Coronary artery (tissue), 2 donors: ENCODE measurements at regions not wholly inside any gene's neighbourhood (a gene's known extent, or its start where the extent isn't known, plus 50 kb on each side); places are given as distances from the start of the nearest gene placed in this dataset.

Experiments used
- DNase-seq: peaks from one replicate; pipeline ENCODE4 v3.0.0-alpha.2; 2017; ENCODE audit warnings: low spot score
- H3K27ac ChIP-seq, 2 donors: fragments of 200-600 bp; sonication (generic); one replicate each; pipeline ENCODE4 v1.5.1; 2016 to 2019
- H3K4me3 ChIP-seq: fragments of 200-600 bp; sonication (generic); 2 replicates; pipeline ENCODE4 v1.5.1; 2016; ENCODE audit warnings: mild to moderate bottlenecking, moderate library complexity
- TF ChIP-seq, protein P1 (sequence below): fragments of 200-600 bp; sonication (generic); IDR thresholded peaks from one replicate; pipeline ENCODE4 v1.5.1; 2019; ENCODE audit warnings: antibody characterized with exemption

DNA sequence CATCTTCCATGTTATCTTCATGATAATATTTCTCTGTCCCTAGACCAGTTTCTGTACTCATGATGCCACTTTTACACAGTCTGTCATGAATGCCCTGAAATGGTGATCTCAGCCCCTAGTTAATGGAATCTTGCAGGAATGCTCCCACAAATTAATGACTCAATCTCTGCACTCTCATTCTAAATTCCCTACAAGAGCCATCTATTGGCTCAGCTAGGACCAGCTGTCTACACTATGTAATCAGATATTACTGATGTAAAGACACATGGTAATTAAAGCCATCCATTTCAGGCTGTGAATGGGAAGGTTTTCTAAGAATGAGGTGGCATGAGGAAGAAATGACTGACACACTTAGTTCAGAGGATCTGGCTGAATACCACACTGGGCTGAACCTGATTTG is 199.1 kb upstream of the KCND3 start:
- Histone ChIP-seq H3K27ac (no peak overlapping the region), H3K4me3 (no peak overlapping the region)
- no peak for DNase-seq
- TF ChIP-seq, protein P1, sequence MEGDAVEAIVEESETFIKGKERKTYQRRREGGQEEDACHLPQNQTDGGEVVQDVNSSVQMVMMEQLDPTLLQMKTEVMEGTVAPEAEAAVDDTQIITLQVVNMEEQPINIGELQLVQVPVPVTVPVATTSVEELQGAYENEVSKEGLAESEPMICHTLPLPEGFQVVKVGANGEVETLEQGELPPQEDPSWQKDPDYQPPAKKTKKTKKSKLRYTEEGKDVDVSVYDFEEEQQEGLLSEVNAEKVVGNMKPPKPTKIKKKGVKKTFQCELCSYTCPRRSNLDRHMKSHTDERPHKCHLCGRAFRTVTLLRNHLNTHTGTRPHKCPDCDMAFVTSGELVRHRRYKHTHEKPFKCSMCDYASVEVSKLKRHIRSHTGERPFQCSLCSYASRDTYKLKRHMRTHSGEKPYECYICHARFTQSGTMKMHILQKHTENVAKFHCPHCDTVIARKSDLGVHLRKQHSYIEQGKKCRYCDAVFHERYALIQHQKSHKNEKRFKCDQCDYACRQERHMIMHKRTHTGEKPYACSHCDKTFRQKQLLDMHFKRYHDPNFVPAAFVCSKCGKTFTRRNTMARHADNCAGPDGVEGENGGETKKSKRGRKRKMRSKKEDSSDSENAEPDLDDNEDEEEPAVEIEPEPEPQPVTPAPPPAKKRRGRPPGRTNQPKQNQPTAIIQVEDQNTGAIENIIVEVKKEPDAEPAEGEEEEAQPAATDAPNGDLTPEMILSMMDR = no peak

DNA sequence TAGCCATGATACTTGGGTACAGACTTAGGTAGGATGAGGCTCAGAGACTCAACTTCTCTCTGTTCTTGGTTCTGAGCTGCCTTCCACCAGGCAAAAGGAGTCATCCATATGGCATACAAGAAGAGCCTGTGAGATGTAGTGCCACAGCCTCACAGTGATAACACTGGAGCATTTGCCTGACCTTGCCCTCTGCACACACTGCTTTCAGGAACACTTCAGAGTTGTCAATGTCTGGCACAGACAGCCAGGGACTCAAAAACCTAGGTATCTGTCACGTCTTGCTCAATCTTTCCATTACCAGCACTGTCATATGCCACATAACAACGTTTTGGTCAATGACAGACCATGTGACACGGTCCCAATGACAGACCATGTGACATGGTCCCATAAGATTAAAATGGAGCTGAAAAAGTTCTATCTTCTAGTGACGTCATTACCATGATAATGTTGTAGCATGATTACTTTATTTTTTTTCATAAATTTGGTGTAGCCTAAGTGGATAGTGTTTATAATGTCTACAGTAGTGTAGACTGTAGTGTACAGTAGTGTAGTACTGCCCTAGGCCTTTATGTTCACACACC is 199.9 kb upstream of the CTTNBP2NL start:
- no peak overlapping the region for H3K27ac ChIP-seq
- no peak overlapping the region for H3K4me3 ChIP-seq
- TF ChIP-seq, protein P1 = no peak
- DNase-seq = no peak

DNA sequence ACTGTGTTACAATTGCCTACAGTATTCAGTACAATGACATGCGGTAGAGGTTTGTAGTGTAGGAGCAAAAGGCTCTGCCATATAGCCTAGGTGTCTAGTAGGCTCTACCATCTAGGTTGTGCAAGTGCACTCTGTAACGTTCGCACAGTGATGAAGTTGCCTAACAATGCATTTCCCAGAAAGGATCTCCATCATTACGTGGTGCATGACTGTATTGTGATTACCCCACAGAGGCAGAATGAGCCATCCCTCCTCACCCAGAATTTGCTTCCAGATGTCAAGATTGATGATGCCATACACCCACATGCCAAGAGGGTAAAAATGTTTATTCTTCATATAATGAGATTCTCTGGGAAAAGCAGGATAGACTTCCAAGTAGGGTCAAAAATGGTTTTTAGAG is 199.3 kb upstream of the CTTNBP2NL start:
- DNase-seq = no peak

DNA sequence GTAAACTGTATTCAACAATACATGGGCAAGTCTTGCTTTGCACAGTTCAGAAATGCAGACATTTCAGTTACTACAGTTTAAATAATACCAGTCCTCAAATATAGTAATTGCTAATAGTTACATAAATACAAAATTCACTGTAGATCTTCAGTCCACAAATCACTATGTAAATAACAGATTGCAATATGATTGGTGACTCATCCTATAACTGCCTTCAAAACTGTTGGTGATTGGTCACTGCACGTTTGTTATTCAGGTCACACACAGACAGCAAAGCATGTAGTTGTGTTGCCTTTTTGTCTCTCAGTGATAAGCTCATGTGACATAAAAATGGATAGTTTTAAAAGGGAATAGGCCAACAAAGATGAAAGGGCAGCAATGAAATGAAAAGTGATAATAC is 186.5 kb upstream of the CTTNBP2NL start:
- TF ChIP-seq, protein P1 = no peak
- DNase-seq = no peak
- H3K4me3 ChIP-seq = no peak overlapping the region
- H3K27ac ChIP-seq = no peak overlapping the region

More for the DNA sequence above, 199.3 kb upstream of the CTTNBP2NL start:
- TF ChIP-seq, protein P1 = no peak
- Histone ChIP-seq H3K4me3 (no peak overlapping the region), H3K27ac (no peak overlapping the region)

DNA sequence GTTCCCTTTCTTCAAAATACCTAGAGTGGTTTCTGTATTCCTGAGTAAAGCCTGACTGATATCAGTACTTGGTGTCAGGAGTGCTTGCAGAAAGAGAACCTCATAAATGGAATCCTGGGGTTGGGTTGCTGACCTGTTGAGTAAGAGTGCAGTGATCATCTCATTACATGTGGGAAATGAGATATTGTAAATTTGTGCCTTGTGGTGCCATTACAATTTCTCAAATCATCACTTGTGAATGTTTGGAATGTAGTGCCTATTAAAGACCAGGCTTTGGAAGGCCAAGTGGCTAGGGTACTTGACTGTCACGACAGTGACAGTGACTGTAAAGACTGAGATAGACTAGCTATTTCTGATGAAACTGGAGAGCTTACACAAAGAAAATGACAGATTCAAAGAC is 176.7 kb upstream of the CTTNBP2NL start:
- Histone ChIP-seq H3K27ac (no peak overlapping the region), H3K4me3 (no peak overlapping the region)
- TF ChIP-seq, protein P1 = no peak

DNA sequence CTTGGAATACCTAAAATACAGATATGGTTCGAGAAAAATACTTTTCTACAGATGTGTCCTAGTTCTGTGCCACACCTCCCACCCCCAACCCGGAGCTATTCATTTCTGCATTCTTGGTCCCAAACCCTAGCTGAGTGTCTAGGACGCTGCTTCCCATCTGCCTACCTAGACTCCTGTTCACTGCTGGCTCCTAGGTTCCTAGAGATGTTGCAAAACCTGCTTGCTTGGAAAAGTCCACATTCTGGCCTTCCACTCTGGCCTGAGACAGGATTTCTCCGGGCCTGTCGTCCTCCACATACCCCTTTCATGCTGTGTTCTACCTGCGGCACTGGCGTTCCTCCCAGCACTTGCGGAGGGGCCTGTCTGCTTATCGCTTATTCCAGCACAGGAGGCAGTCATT is 165.8 kb upstream of the CTTNBP2NL start:
- H3K27ac ChIP-seq = no peak overlapping the region
- TF ChIP-seq, protein P1 = no peak
- no peak overlapping the region for H3K4me3 ChIP-seq
- DNase-seq = peak; percentile 43

More for the DNA sequence above, 176.7 kb upstream of the CTTNBP2NL start:
- DNase-seq = no peak

DNA sequence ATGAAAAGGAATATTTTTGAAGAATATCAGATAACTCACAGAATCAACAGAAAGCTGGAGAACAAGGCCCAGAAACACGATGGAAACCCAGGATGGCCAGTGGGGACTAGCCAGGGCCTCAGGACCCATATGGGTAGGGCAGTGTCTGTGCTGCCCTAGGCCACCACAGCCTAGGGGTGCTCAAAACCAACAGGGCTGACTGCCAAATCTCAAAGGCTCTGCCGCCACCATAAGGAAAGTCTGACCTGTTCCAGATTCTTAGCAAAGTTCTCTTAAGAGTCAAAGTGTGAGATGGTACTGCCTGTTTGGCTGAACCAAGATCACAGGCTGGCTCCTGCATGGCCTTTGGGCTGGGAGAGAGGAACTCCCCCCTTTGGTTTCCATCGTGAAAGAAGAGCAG is 164.7 kb upstream of the CTTNBP2NL start:
- TF ChIP-seq, protein P1 = no peak
- no peak overlapping the region for H3K27ac ChIP-seq

More for the DNA sequence above, 164.7 kb upstream of the CTTNBP2NL start:
- H3K4me3 ChIP-seq = no peak overlapping the region
- peak; percentile 35 for DNase-seq
